Mesendoderm (in vitro differentiated cells): ENCODE measurements at regions not wholly inside any gene's neighbourhood (a gene's known extent, or its start where the extent isn't known, plus 50 kb on each side); places are given as distances from the start of the nearest gene placed in this dataset.
"Not testable (repeated sequence)": the region's sequence is repeated elsewhere in the genome, so short reads cannot be mapped to it uniquely, and the experiment has no call there.

Experiments
- DNase-seq: peaks from one replicate; pipeline ENCODE4 v3.0.0; 2013
- H2AK5ac ChIP-seq: 2 replicates; pipeline ENCODE4 v1.6.1; 2013; ENCODE audit warnings: low read length, inconsistent platforms
- H2BK120ac ChIP-seq: 2 replicates; pipeline ENCODE4 v1.6.1; 2013; ENCODE audit warnings: low read depth, mild to moderate bottlenecking, low read length, moderate library complexity, mixed read lengths
- H2BK15ac ChIP-seq: replicated peaks from 2 replicates; pipeline ENCODE4 v1.6.1; 2013; ENCODE audit warnings: low read depth, mild to moderate bottlenecking, moderate library complexity
- H2BK5ac ChIP-seq: 2 replicates; pipeline ENCODE4 v1.6.1; 2013; ENCODE audit warnings: low read length, inconsistent platforms
- H3K18ac ChIP-seq: 2 replicates; pipeline ENCODE4 v1.6.1; 2013; ENCODE audit warnings: mild to moderate bottlenecking, low read length, mixed read lengths
- H3K23ac ChIP-seq: one replicate; pipeline ENCODE4 v1.6.1; 2013; ENCODE audit warnings: low read length
- H3K27ac ChIP-seq: 2 replicates; pipeline ENCODE4 v1.5.1; 2013; ENCODE audit warnings: low read depth, mild to moderate bottlenecking, inconsistent platforms, low read length, moderate library complexity
- H3K27me3 ChIP-seq: 2 replicates; pipeline ENCODE4 v1.6.1; 2013; ENCODE audit warnings: low read length, control low read depth, mild to moderate bottlenecking, inconsistent platforms; ENCODE audit not compliant: insufficient read depth, poor library complexity
- H3K36me3 ChIP-seq: 2 replicates; pipeline ENCODE4 v1.6.1; 2013; ENCODE audit warnings: low read length, inconsistent platforms; ENCODE audit not compliant: control insufficient read depth, insufficient read depth
- H3K4ac ChIP-seq: one replicate; pipeline ENCODE4 v1.6.1; 2013; ENCODE audit warnings: low read depth, mild to moderate bottlenecking, low read length, moderate library complexity
- H3K4me1 ChIP-seq: 2 replicates; pipeline ENCODE4 v1.6.1; 2013; ENCODE audit warnings: low read depth, low read length, inconsistent platforms; ENCODE audit not compliant: control insufficient read depth
- H3K4me2 ChIP-seq: 2 replicates; pipeline ENCODE4 v1.6.1; 2013; ENCODE audit warnings: low read length
- H3K4me3 ChIP-seq: 2 replicates; pipeline ENCODE4 v1.5.1; 2013; ENCODE audit warnings: mild to moderate bottlenecking, low read length
- H3K56ac ChIP-seq: one replicate; pipeline ENCODE4 v1.6.1; 2013; ENCODE audit warnings: low read length
- H3K79me1 ChIP-seq: 2 replicates; pipeline ENCODE4 v1.6.1; 2013; ENCODE audit warnings: low read length, inconsistent platforms
- H3K79me2 ChIP-seq: 2 replicates; pipeline ENCODE4 v1.6.1; 2013; ENCODE audit warnings: mild to moderate bottlenecking, low read length; ENCODE audit not compliant: control insufficient read depth, insufficient read depth
- H3K9ac ChIP-seq: 2 replicates; pipeline ENCODE4 v1.6.1; 2013; ENCODE audit warnings: low read length, inconsistent platforms
- H4K5ac ChIP-seq: one replicate; pipeline ENCODE4 v1.6.1; 2013; ENCODE audit warnings: low read length
- H4K8ac ChIP-seq: one replicate; pipeline ENCODE4 v1.6.1; 2013; ENCODE audit warnings: low read depth, mild to moderate bottlenecking, control low read depth, low read length, moderate library complexity
- WGBS: extraction: QIAGEN DNeasy Blood & Tissue Kit; methylation state at CpG from one replicate; pipeline ENCODE4 v1.1.7; 2013; ENCODE audit warnings: low lambda C conversion rate, missing lambda C conversion rate; ENCODE audit not compliant: insufficient coverage; ENCODE audit errors: extremely low coverage; 5-methylcytosine and 5-hydroxymethylcytosine counted together

- not testable (repeated sequence) for H2BK5ac ChIP-seq, H3K79me1 ChIP-seq, H3K23ac ChIP-seq, H3K4ac ChIP-seq, H2AK5ac ChIP-seq, H2BK15ac ChIP-seq, H3K4me2 ChIP-seq, H3K27ac ChIP-seq, H3K36me3 ChIP-seq, H3K27me3 ChIP-seq, H3K4me3 ChIP-seq, H3K4me1 ChIP-seq, H3K56ac ChIP-seq, H3K18ac ChIP-seq, H3K9ac ChIP-seq, H3K79me2 ChIP-seq, H4K5ac ChIP-seq, H4K8ac ChIP-seq, H2BK120ac ChIP-seq, DNase-seq
- no CpG with 5 or more reads among the region's 16 CpGs for WGBS
These were observed 332.8 kb downstream of the TMEM121 start for GRCh38 chr14:105859073-105859716.

DNA sequence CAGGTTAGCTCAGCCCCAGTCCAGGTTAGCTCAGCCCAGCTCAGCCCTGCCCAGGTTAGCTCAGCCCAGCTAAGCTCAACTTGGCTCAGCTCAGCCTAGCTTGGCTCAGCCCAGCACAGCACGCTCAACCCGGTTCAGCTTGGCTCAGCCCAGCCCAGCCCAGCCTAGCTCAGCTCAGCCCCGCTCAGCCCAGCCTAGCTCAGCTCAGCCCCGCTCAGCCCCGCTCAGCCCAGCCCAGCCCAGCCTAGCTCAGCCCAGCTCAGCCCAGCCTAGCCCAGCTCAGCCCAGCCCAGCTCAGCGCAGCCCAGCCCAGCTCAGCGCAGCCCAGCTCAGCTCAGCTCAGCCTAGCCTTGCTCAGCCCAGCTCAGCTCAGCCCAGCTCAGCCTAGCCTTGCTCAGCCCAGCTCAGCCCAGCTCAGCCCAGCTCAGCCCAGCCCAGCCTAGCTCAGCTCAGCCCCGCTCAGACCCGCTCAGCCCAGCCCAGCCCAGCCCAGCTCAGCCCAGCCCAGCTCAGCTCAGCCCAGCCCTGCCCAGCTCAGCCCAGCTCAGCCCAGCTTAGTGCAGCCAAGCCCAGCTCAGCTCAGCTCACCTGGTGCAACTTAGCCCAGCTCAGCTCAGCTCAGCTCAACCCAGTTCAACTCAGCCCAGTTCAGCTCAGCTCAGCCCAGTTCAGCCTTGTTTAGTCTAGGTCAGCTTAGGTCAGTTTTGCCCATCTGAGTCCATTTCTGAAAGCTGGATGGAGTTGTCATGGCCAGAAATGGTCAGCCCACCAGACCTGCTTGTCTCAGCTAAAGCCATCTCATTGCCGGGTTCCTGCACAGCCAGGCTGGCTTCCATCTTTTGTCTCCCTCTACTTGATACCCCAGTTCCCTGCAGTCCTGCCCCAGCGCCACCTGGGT is 333.6 kb downstream of the TMEM121 start:
- no peak overlapping the region for H2BK120ac ChIP-seq
- H3K9ac ChIP-seq: no peak overlapping the region
- H3K4me2 ChIP-seq: no peak overlapping the region
- no peak overlapping the region for H3K4me3 ChIP-seq
- H2BK15ac ChIP-seq: no peak overlapping the region
- WGBS: no CpG with 5 or more reads among the region's 11 CpGs
- DNase-seq: no peak
- no peak overlapping the region for H4K5ac ChIP-seq
- no peak overlapping the region for H3K56ac ChIP-seq
- H3K18ac ChIP-seq: no peak overlapping the region
- H3K27me3 ChIP-seq: no peaks in the 10 kb centered on the region
- no peak overlapping the region for H3K27ac ChIP-seq
- no peak overlapping the region for H4K8ac ChIP-seq
- no peaks in the 10 kb centered on the region for H3K36me3 ChIP-seq
- H3K79me2 ChIP-seq: no peaks in the 10 kb centered on the region
- H3K79me1 ChIP-seq: no peaks in the 10 kb centered on the region
- no peak overlapping the region for H2AK5ac ChIP-seq
- no peak overlapping the region for H3K23ac ChIP-seq
- no peak overlapping the region for H2BK5ac ChIP-seq
- no peak overlapping the region for H3K4ac ChIP-seq
- no peaks in the 10 kb centered on the region for H3K4me1 ChIP-seq

- Histone ChIP-seq H3K27me3 (no peaks in the 10 kb centered on the region), H3K4me3 (no peak overlapping the region), H3K4me2 (no peak overlapping the region), H2AK5ac (no peak overlapping the region), H3K18ac (no peak overlapping the region), H3K27ac (no peak overlapping the region), H3K79me2 (no peaks in the 10 kb centered on the region), H3K4ac (no peak overlapping the region), H3K36me3 (no peaks in the 10 kb centered on the region), H2BK5ac (no peak overlapping the region), H4K5ac (no peak overlapping the region), H3K9ac (no peak overlapping the region), H3K79me1 (no peaks in the 10 kb centered on the region), H4K8ac (no peak overlapping the region), H2BK15ac (no peak overlapping the region), H3K23ac (no peak overlapping the region), H3K4me1 (no peaks in the 10 kb centered on the region), H2BK120ac (no peak overlapping the region), H3K56ac (no peak overlapping the region)
- no peak for DNase-seq
- no CpG with 5 or more reads among the region's 22 CpGs for WGBS
These were observed 334.5 kb downstream of the TMEM121 start for GRCh38 chr14:105860615-105861580.

DNA sequence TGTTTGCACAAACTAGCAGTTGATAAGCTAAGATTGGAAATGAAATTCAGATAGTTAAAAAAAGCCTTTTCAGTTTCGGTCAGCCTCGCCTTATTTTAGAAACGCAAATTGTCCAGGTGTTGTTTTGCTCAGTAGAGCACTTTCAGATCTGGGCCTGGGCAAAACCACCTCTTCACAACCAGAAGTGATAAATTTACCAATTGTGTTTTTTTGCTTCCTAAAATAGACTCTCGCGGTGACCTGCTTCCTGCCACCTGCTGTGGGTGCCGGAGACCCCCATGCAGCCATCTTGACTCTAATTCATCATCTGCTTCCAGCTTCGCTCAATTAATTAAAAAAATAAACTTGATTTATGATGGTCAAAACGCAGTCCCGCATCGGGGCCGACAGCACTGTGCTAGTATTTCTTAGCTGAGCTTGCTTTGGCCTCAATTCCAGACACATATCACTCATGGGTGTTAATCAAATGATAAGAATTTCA is 335.6 kb downstream of the TMEM121 start:
- no peak overlapping the region for H3K9ac ChIP-seq
- no peak for DNase-seq
- no peak overlapping the region for H4K5ac ChIP-seq
- no peaks in the 10 kb centered on the region for H3K27me3 ChIP-seq
- H3K27ac ChIP-seq: no peak overlapping the region
- H3K18ac ChIP-seq: no peak overlapping the region
- no peak overlapping the region for H4K8ac ChIP-seq
- H3K4me1 ChIP-seq: no peaks in the 10 kb centered on the region
- H2BK15ac ChIP-seq: no peak overlapping the region
- H2BK5ac ChIP-seq: no peak overlapping the region
- H2AK5ac ChIP-seq: no peak overlapping the region
- H3K36me3 ChIP-seq: no peaks in the 10 kb centered on the region
- no peak overlapping the region for H3K56ac ChIP-seq
- no peak overlapping the region for H3K23ac ChIP-seq
- H2BK120ac ChIP-seq: no peak overlapping the region
- H3K4ac ChIP-seq: no peak overlapping the region
- no CpG with 5 or more reads among the region's 11 CpGs for WGBS
- H3K4me3 ChIP-seq: no peak overlapping the region
- H3K79me1 ChIP-seq: no peaks in the 10 kb centered on the region
- H3K79me2 ChIP-seq: no peaks in the 10 kb centered on the region
- no peak overlapping the region for H3K4me2 ChIP-seq

- H3K27ac ChIP-seq: no peak overlapping the region
- no peak overlapping the region for H3K4me3 ChIP-seq
- H3K36me3 ChIP-seq: no peaks in the 10 kb centered on the region
- H2BK5ac ChIP-seq: no peak overlapping the region
- H3K4ac ChIP-seq: no peak overlapping the region
- DNase-seq: no peak
- no peaks in the 10 kb centered on the region for H3K4me1 ChIP-seq
- no peak overlapping the region for H4K5ac ChIP-seq
- H2AK5ac ChIP-seq: no peak overlapping the region
- H3K79me2 ChIP-seq: no peaks in the 10 kb centered on the region
- no peak overlapping the region for H2BK15ac ChIP-seq
- no peaks in the 10 kb centered on the region for H3K27me3 ChIP-seq
- H3K23ac ChIP-seq: no peak overlapping the region
- H2BK120ac ChIP-seq: no peak overlapping the region
- H4K8ac ChIP-seq: no peak overlapping the region
- H3K4me2 ChIP-seq: no peak overlapping the region
- H3K9ac ChIP-seq: no peak overlapping the region
- no CpG with 5 or more reads among the region's 20 CpGs for WGBS
- H3K79me1 ChIP-seq: no peaks in the 10 kb centered on the region
- no peak overlapping the region for H3K18ac ChIP-seq
- no peak overlapping the region for H3K56ac ChIP-seq
These were observed 336.3 kb downstream of the TMEM121 start for GRCh38 chr14:105862581-105863239.
